Caco-2 (cell line): ENCODE measurements at regions not wholly inside any gene's neighbourhood (a gene's known extent, or its start where the extent isn't known, plus 50 kb on each side); places are given as distances from the start of the nearest gene placed in this dataset.

Source experiments
- BruUV-seq: library from RNA; stranded (reverse); fragments of 400-500 nt; replicated peaks from 2 replicates; lab custom pipeline; 2021; lab: Mats Ljungman, UMichigan
- CTCF ChIA-PET: fragments of 300-600 bp; sonication (Branson Sonifier 250); formaldehyde crosslinking; loops from one replicate; lab custom pipeline; 2022; ENCODE audit warnings: antibody characterized with exemption; lab: Charles Lee
- POLR2A ChIA-PET: fragments of 300-600 bp; sonication (Branson Sonifier 250); formaldehyde crosslinking; loops from one replicate; lab custom pipeline; 2022; ENCODE audit warnings: antibody characterized with exemption; lab: Charles Lee
- DNase-seq, 2 experiments: peaks; one replicate each; pipeline versions ENCODE4 v3.0.0 to v3.0.0-alpha.2; 2020 to 2022
- H3K27me3 ChIP-seq: replicated peaks from 2 replicates; pipeline ENCODE4 v1.6.0; 2011; ENCODE audit warnings: low read length; ENCODE audit not compliant: control insufficient read depth, insufficient read depth
- H3K36me3 ChIP-seq: 2 replicates; pipeline ENCODE4 v1.5.1; 2011; ENCODE audit warnings: low read length; ENCODE audit not compliant: control insufficient read depth, insufficient read depth
- H3K4me1 ChIP-seq: fragments of 250-450 bp; sonication (Bioruptor Pico); 2 replicates; pipeline ENCODE4 v1.5.1; 2020; ENCODE audit warnings: mild to moderate bottlenecking
- H3K4me3 ChIP-seq: 2 replicates; pipeline ENCODE4 v1.5.1; 2011; ENCODE audit warnings: low read depth, mild to moderate bottlenecking, control low read depth, low read length
- H3K9me3 ChIP-seq: fragments of 250-450 bp; sonication (Bioruptor Pico); 2 replicates; pipeline ENCODE4 v1.5.1; 2020; ENCODE audit warnings: mild to moderate bottlenecking, moderate library complexity
- H3K27ac Mint-ChIP-seq: one replicate; pipeline ENCODE4 v1.8.0; 2022; ENCODE audit warnings: mixed read lengths; ENCODE audit not compliant: unreplicated experiment
- H3K27me3 Mint-ChIP-seq: one replicate; pipeline ENCODE4 v1.8.0; 2022; ENCODE audit warnings: mixed read lengths; ENCODE audit not compliant: insufficient read depth, unreplicated experiment
- H3K36me3 Mint-ChIP-seq: one replicate; pipeline ENCODE4 v1.8.0; 2022; ENCODE audit warnings: mild to moderate bottlenecking, mixed read lengths; ENCODE audit not compliant: insufficient read depth, unreplicated experiment
- H3K4me1 Mint-ChIP-seq: one replicate; pipeline ENCODE4 v1.8.0; 2022; ENCODE audit warnings: low read depth, mixed read lengths; ENCODE audit not compliant: unreplicated experiment
- H3K4me3 Mint-ChIP-seq: one replicate; pipeline ENCODE4 v1.8.0; 2022; ENCODE audit warnings: mild to moderate bottlenecking, moderate library complexity, mixed read lengths; ENCODE audit not compliant: unreplicated experiment
- H3K9me3 Mint-ChIP-seq: one replicate; pipeline ENCODE4 v1.8.0; 2022; ENCODE audit warnings: mixed read lengths; ENCODE audit not compliant: unreplicated experiment
- intact Hi-C: fragments of 100-400 bp; cut with micrococcal nuclease; formaldehyde crosslinking; loops from one replicate; pipeline ENCODE4 v1.10.0; 2022; ENCODE audit not compliant: unreplicated experiment
- TF ChIP-seq, protein P1 (sequence below), 2 experiments: fragments of 200-600 bp in 1 of 2; IDR thresholded peaks; 1 replicate in 1 of 2; 2 replicates in 1 of 2; pipeline versions ENCODE4 v1.5.1 to v1.8.0; 2011 to 2022; ENCODE audit warnings: antibody characterized with exemption in 1 of 2, control low read depth in 1 of 2, inconsistent platforms in 1 of 2, low read depth in 1 of 2, low read length in 1 of 2, mild to moderate bottlenecking in 1 of 2, moderate library complexity in 1 of 2; ENCODE audit not compliant: insufficient read depth in 1 of 2, severe bottlenecking in 1 of 2, unreplicated experiment in 1 of 2

- Histone ChIP-seq H3K4me3 (no peak overlapping the region), H3K4me1 (no peaks in the 10 kb centered on the region), H3K36me3 (no peaks in the 10 kb centered on the region), H3K27me3 (no peaks in the 10 kb centered on the region), H3K9me3 (no peaks in the 10 kb centered on the region)
- no peaks in the 10 kb centered on the region for H3K27me3 Mint-ChIP-seq
- ChIA-PET CTCF (no interaction called here), POLR2A (no interaction called here)
- peaks cover 5% of the 10 kb centered on the region for H3K9me3 Mint-ChIP-seq
- TF ChIP-seq, protein P1, sequence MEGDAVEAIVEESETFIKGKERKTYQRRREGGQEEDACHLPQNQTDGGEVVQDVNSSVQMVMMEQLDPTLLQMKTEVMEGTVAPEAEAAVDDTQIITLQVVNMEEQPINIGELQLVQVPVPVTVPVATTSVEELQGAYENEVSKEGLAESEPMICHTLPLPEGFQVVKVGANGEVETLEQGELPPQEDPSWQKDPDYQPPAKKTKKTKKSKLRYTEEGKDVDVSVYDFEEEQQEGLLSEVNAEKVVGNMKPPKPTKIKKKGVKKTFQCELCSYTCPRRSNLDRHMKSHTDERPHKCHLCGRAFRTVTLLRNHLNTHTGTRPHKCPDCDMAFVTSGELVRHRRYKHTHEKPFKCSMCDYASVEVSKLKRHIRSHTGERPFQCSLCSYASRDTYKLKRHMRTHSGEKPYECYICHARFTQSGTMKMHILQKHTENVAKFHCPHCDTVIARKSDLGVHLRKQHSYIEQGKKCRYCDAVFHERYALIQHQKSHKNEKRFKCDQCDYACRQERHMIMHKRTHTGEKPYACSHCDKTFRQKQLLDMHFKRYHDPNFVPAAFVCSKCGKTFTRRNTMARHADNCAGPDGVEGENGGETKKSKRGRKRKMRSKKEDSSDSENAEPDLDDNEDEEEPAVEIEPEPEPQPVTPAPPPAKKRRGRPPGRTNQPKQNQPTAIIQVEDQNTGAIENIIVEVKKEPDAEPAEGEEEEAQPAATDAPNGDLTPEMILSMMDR (IDR thresholded peaks at IDR 0.05; ENCODE audit: insufficient read depth in 1 of 2, low read depth in 1 of 2, low read length in 1 of 2, severe bottlenecking in 1 of 2, unreplicated experiment in 1 of 2), result no peak
- H3K27ac Mint-ChIP-seq, result no peak overlapping the region
- no peak overlapping the region for H3K4me3 Mint-ChIP-seq
- H3K36me3 Mint-ChIP-seq, result peaks cover under 1% of the 10 kb centered on the region
- intact Hi-C loops, result loop anchor here (5.0 to 10.0 kb wide), 2 partner anchors 355 to 1828 kb away; no protein-coding TSS in a partner anchor
- DNase-seq, result no peak
- no TSS peak for BruUV-seq
- H3K4me1 Mint-ChIP-seq, result no peaks in the 10 kb centered on the region
These were observed 161.8 kb upstream of the VLDLR start for GRCh38 chr9:2459756-2460155.

DNA sequence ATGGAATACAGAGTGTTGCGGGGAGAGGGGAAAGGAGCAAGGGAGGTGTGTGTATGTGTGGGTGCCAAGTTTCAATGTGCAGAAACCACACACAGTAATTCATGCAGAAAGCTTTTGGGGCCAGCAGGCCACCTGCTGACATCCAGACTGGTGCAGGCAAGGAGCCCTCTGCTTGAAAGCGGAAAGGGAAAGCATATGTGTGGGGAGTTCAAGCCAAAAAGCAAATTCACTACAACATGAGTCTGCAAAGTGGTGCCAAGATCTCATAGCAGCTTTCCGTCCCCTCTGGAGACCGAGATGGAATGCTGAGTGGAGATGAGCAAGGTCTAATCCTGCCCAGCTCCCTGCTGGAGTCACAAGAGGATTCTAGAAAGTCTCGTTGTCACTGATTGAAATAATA is 159.7 kb upstream of the VLDLR start:
- no peak for DNase-seq
- intact Hi-C loops, result loop anchor here (5.0 to 10.0 kb wide), 2 partner anchors 353 to 1825 kb away; no protein-coding TSS in a partner anchor
- H3K9me3 Mint-ChIP-seq, result peaks cover 9% of the 10 kb centered on the region
- H3K4me1 Mint-ChIP-seq, result peaks cover 4% of the 10 kb centered on the region
- CTCF ChIA-PET, result no interaction called here
- BruUV-seq, result no TSS peak
- POLR2A ChIA-PET, result no interaction called here
- no peaks in the 10 kb centered on the region for H3K27me3 Mint-ChIP-seq
- no peaks in the 10 kb centered on the region for H3K9me3 ChIP-seq
- H3K4me3 ChIP-seq, result no peak overlapping the region
- no peak overlapping the region for H3K27ac Mint-ChIP-seq
- no peaks in the 10 kb centered on the region for H3K36me3 Mint-ChIP-seq
- TF ChIP-seq, protein P1 (IDR thresholded peaks at IDR 0.05; ENCODE audit: insufficient read depth in 1 of 2, low read depth in 1 of 2, low read length in 1 of 2, severe bottlenecking in 1 of 2, unreplicated experiment in 1 of 2), result no peak
- H3K4me1 ChIP-seq, result peaks cover 13% of the 10 kb centered on the region
- H3K4me3 Mint-ChIP-seq, result no peak overlapping the region
- H3K36me3 ChIP-seq, result no peaks in the 10 kb centered on the region
- H3K27me3 ChIP-seq, result no peaks in the 10 kb centered on the region

- no TSS peak for BruUV-seq
- no peaks in the 10 kb centered on the region for H3K36me3 Mint-ChIP-seq
- no peak for DNase-seq
- H3K9me3 ChIP-seq, result no peaks in the 10 kb centered on the region
- peaks cover 9% of the 10 kb centered on the region for H3K9me3 Mint-ChIP-seq
- no peaks in the 10 kb centered on the region for H3K27me3 ChIP-seq
- no peaks in the 10 kb centered on the region for H3K36me3 ChIP-seq
- no peak overlapping the region for H3K27ac Mint-ChIP-seq
- CTCF ChIA-PET, result no interaction called here
- peaks cover 6% of the 10 kb centered on the region for H3K4me1 Mint-ChIP-seq
- intact Hi-C loops, result loop anchor here (5.0 to 10.0 kb wide), 4 partner anchors 158 to 1823 kb away; partner anchors contain the start of gene VLDLR
- H3K4me3 ChIP-seq, result no peak overlapping the region
- peaks cover 14% of the 10 kb centered on the region for H3K4me1 ChIP-seq
- no peaks in the 10 kb centered on the region for H3K27me3 Mint-ChIP-seq
- TF ChIP-seq, protein P1 (IDR thresholded peaks at IDR 0.05; ENCODE audit: insufficient read depth in 1 of 2, low read depth in 1 of 2, low read length in 1 of 2, severe bottlenecking in 1 of 2, unreplicated experiment in 1 of 2), result no peak
- no peak overlapping the region for H3K4me3 Mint-ChIP-seq
- POLR2A ChIA-PET, result no interaction called here
These were observed 157.0 kb upstream of the VLDLR start for GRCh38 chr9:2464624-2465023.
